HCT116 (cell line): ENCODE measurements at regions not wholly inside any gene's neighbourhood (a gene's known extent, or its start where the extent isn't known, plus 50 kb on each side); places are given as distances from the start of the nearest gene placed in this dataset.

Experiments used
- ATAC-seq: fragments of 200-7000 bp; cut with Tn5 transposase; 2 replicates; pipeline ENCODE4 v1.9.1; 2020; ENCODE audit warnings: mild to moderate bottlenecking, moderate library complexity
- BruUV-seq: library from RNA; stranded (reverse); fragments of 400-500 nt; replicated peaks from 2 replicates; lab custom pipeline; 2021; lab: Mats Ljungman, UMichigan
- CTCF ChIA-PET: fragments of 300-600 bp; sonication (Branson Sonifier 250); formaldehyde crosslinking; loops from one replicate; lab custom pipeline; 2021; ENCODE audit warnings: antibody characterized with exemption; lab: Charles Lee
- POLR2A ChIA-PET: fragments of 300-600, 350-600 bp; sonication (Branson Sonifier 250); formaldehyde crosslinking; loops from one replicate; lab custom pipeline; 2021; ENCODE audit warnings: antibody characterized with exemption; lab: Charles Lee
- RAD21 ChIA-PET, 2 experiments: fragments of 300-600 bp; sonication (Branson Sonifier 250); formaldehyde crosslinking; loops; one replicate each; lab custom pipeline; 2023; ENCODE audit warnings: low total read pairs in 2 of 2; ENCODE audit not compliant: uncharacterized antibody in 2 of 2, unreplicated experiment in 2 of 2, low non-redundant PET in 1 of 2; lab: Charles Lee
- DNase-seq: peaks from one replicate; pipeline ENCODE4 v3.0.0-alpha.2; 2010; ENCODE audit warnings: low read depth, low spot score
- H2AFZ ChIP-seq: fragments of 200-600 bp; shearing (Covaris generic), sonication (generic); 2 replicates; pipeline ENCODE4 v1.6.1; 2017; ENCODE audit warnings: low read depth, mixed run types, mixed read lengths, antibody characterized with exemption, low read length; ENCODE audit not compliant: poor library complexity, severe bottlenecking
- H3K27ac ChIP-seq: 2 replicates; pipeline ENCODE4 v1.5.1; 2012; ENCODE audit warnings: low read depth, low read length
- H3K27me3 ChIP-seq: fragments of 200-600 bp; sonication (generic); 2 replicates; pipeline ENCODE4 v1.6.1; 2016; ENCODE audit warnings: mixed run types, low read length, mixed read lengths; ENCODE audit not compliant: insufficient read depth
- H3K36me3 ChIP-seq, 2 experiments: fragments of 200-500 bp in 1 of 2; fragments of 200-600 bp in 1 of 2; sonication (Bioruptor generic) in 1 of 2; sonication (generic) in 1 of 2; 2 replicates each; pipeline versions ENCODE4 v1.5.1 to v1.6.1; 2014 to 2016; ENCODE audit warnings: low read length in 2 of 2, inconsistent platforms in 1 of 2, mixed read lengths in 1 of 2, mixed run types in 1 of 2; ENCODE audit not compliant: insufficient read depth in 2 of 2, control insufficient read depth in 1 of 2
- H3K4me1 ChIP-seq, 2 experiments: fragments of 200-600 bp in 1 of 2; sonication (generic) in 1 of 2; 2 replicates each; pipeline versions ENCODE4 v1.5.1 to v1.6.1; 2012 to 2017; ENCODE audit warnings: low read length in 2 of 2, inconsistent platforms in 1 of 2, mild to moderate bottlenecking in 1 of 2, mixed read lengths in 1 of 2, mixed run types in 1 of 2, moderate library complexity in 1 of 2; ENCODE audit not compliant: insufficient read depth in 2 of 2, control insufficient read depth in 1 of 2
- H3K4me2 ChIP-seq: fragments of 200-600 bp; sonication (generic); 2 replicates; pipeline ENCODE4 v1.6.1; 2017; ENCODE audit warnings: mixed run types, low read length, mixed read lengths
- H3K4me3 ChIP-seq, 2 experiments: fragments of 200-600 bp in 1 of 2; sonication (generic) in 1 of 2; replicated peaks in 1 of 2; 2 replicates each; pipeline ENCODE4 v1.5.1; 2011 to 2016; ENCODE audit warnings: low read length in 2 of 2, control low read depth in 1 of 2, low read depth in 1 of 2, mild to moderate bottlenecking in 1 of 2, mixed read lengths in 1 of 2, mixed run types in 1 of 2
- H3K79me2 ChIP-seq: fragments of 200-600 bp; sonication (generic); 2 replicates; pipeline ENCODE4 v1.6.1; 2017; ENCODE audit warnings: mild to moderate bottlenecking, mixed run types, low read length, moderate library complexity, mixed read lengths; ENCODE audit not compliant: insufficient read depth
- H3K9ac ChIP-seq: fragments of 200-600 bp; sonication (generic); 2 replicates; pipeline ENCODE4 v1.6.1; 2016; ENCODE audit warnings: low read length, mixed read lengths
- H3K9me2 ChIP-seq: fragments of 200-600 bp; sonication (generic), shearing (Covaris generic); 2 replicates; pipeline ENCODE4 v1.6.1; 2017; ENCODE audit warnings: mixed run types, mild to moderate bottlenecking, moderate library complexity; ENCODE audit not compliant: insufficient read depth
- H3K9me3 ChIP-seq, 2 experiments: fragments of 200-500 bp in 1 of 2; fragments of 200-600 bp in 1 of 2; sonication (Bioruptor generic) in 1 of 2; sonication (generic) in 1 of 2; 2 replicates each; pipeline ENCODE4 v1.6.1; 2014 to 2017; ENCODE audit warnings: low read length in 2 of 2, mixed read lengths in 2 of 2, inconsistent platforms in 1 of 2, low read depth in 1 of 2, mild to moderate bottlenecking in 1 of 2, mixed run types in 1 of 2, moderate library complexity in 1 of 2; ENCODE audit not compliant: control insufficient read depth in 1 of 2, insufficient read depth in 1 of 2
- H4K20me1 ChIP-seq: fragments of 200-600 bp; sonication (generic), shearing (Covaris generic); 2 replicates; pipeline ENCODE4 v1.6.1; 2017; ENCODE audit warnings: mixed run types, mild to moderate bottlenecking, moderate library complexity; ENCODE audit not compliant: insufficient read depth
- CBX3 ChIP-seq: IDR thresholded peaks from 2 replicates; pipeline ENCODE4 v1.6.1; 2012; ENCODE audit warnings: low read depth
- CEBPB ChIP-seq: IDR thresholded peaks from 2 replicates; pipeline ENCODE4 v1.6.1; 2012; ENCODE audit warnings: low read depth
- EZH2 ChIP-seq: fragments of 200-600 bp; sonication (generic); IDR thresholded peaks from 2 replicates; pipeline ENCODE4 v1.6.1; 2017; ENCODE audit warnings: antibody characterized with exemption, mixed run types
- RAD21 ChIP-seq: IDR thresholded peaks from 2 replicates; pipeline ENCODE4 v1.6.1; 2012; ENCODE audit warnings: low read depth, mild to moderate bottlenecking
- REST ChIP-seq: IDR thresholded peaks from 2 replicates; pipeline ENCODE4 v1.6.1; 2012; ENCODE audit warnings: low read depth
- SRF ChIP-seq: IDR thresholded peaks from 2 replicates; pipeline ENCODE4 v1.6.1; 2012; ENCODE audit warnings: low read depth
- YY1 ChIP-seq: IDR thresholded peaks from 2 replicates; pipeline ENCODE4 v1.6.1; 2011; ENCODE audit warnings: low read length, low read depth, moderate library complexity, mild to moderate bottlenecking; ENCODE audit not compliant: insufficient replicate concordance; ENCODE audit errors: extremely low read depth
- ZNF274 ChIP-seq: fragments of 200-500 bp; sonication (Bioruptor generic); IDR thresholded peaks from 2 replicates; pipeline ENCODE4 v1.6.1; 2014; ENCODE audit warnings: mild to moderate bottlenecking, low read depth, low read length, inconsistent platforms
- intact Hi-C: fragments of 100-400 bp; cut with micrococcal nuclease; formaldehyde crosslinking; loops from 2 replicates; pipeline ENCODE4 v1.10.0; 2022

GRCh38 chr2:34345030-34345429, 745.9 kb upstream of the FAM98A start:
- peaks cover 0 to 9% of the 10 kb centered on the region in 2 experiments; a peak in 2 of 4 replicates for H3K9me3 ChIP-seq
- intact Hi-C loops: no loop called here
- H3K4me1 ChIP-seq: no peaks in the 10 kb centered on the region
- no peak overlapping the region for H3K9ac ChIP-seq
- TF ChIP-seq CEBPB (no peak), YY1 (no peak), EZH2 (no peak)
- TF ChIP-seq, all 23 proteins: peak for 0
- Histone ChIP-seq H2AFZ (no peak overlapping the region), H3K27ac (no peak overlapping the region), H3K79me2 (no peaks in the 10 kb centered on the region), H3K36me3 (no peaks in the 10 kb centered on the region), H3K4me3 (no peak overlapping the region), H3K9me2 (no peaks in the 10 kb centered on the region), H4K20me1 (no peaks in the 10 kb centered on the region), H3K4me2 (no peak overlapping the region), H3K27me3 (no peaks in the 10 kb centered on the region)
- BruUV-seq: no TSS peak
- ChIA-PET RAD21 (no interaction called here), CTCF (no interaction called here), POLR2A (no interaction called here)
- ATAC-seq (no peak), DNase-seq (no peak)

- Histone ChIP-seq H3K9ac (no peak overlapping the region), H3K4me2 (no peak overlapping the region), H2AFZ (no peak overlapping the region), H3K79me2 (no peaks in the 10 kb centered on the region), H3K9me3 (peaks cover 0 to 5% of the 10 kb centered on the region in 2 experiments; a peak in 2 of 4 replicates), H3K27me3 (no peaks in the 10 kb centered on the region), H3K9me2 (no peaks in the 10 kb centered on the region), H3K36me3 (no peaks in the 10 kb centered on the region), H4K20me1 (no peaks in the 10 kb centered on the region), H3K27ac (no peak overlapping the region), H3K4me3 (no peak overlapping the region), H3K4me1 (no peaks in the 10 kb centered on the region)
- TF ChIP-seq CBX3 (no peak), SRF (no peak), ZNF274 (no peak), REST (no peak), RAD21 (no peak)
- ChIA-PET POLR2A (no interaction called here), CTCF (no interaction called here), RAD21 (no interaction called here)
- BruUV-seq: no TSS peak
- intact Hi-C loops: no loop called here
- DNase-seq: no peak
- no peak for ATAC-seq
Measured at GRCh38 chr2:34340307-34340706, 741.2 kb upstream of the FAM98A start.
